H9 (cell line): ENCODE measurements at regions not wholly inside any gene's neighbourhood (a gene's known extent, or its start where the extent isn't known, plus 50 kb on each side); places are given as distances from the start of the nearest gene placed in this dataset.

Source experiments
- DNase-seq: peaks from one replicate; pipeline ENCODE4 v3.0.0-alpha.2; 2017
- H2AFZ ChIP-seq: one replicate; pipeline ENCODE4 v1.6.1; 2013; ENCODE audit warnings: mild to moderate bottlenecking, low read length, control low read depth, moderate library complexity
- H2AK5ac ChIP-seq: 2 replicates; pipeline ENCODE4 v1.6.1; 2013; ENCODE audit warnings: low read length, control low read depth, mixed read lengths; ENCODE audit not compliant: insufficient read length
- H2BK120ac ChIP-seq: one replicate; pipeline ENCODE4 v1.6.1; 2013; ENCODE audit warnings: low read depth, mild to moderate bottlenecking, low read length, control low read depth, inconsistent platforms; ENCODE audit not compliant: poor library complexity, severe bottlenecking
- H2BK12ac ChIP-seq: 2 replicates; pipeline ENCODE4 v1.6.1; 2013; ENCODE audit warnings: low read length, control low read depth, mixed read lengths, low read depth; ENCODE audit not compliant: insufficient read length
- H2BK15ac ChIP-seq: 2 replicates; pipeline ENCODE4 v1.6.1; 2013; ENCODE audit warnings: low read depth, low read length, control low read depth
- H2BK20ac ChIP-seq: one replicate; pipeline ENCODE4 v1.6.1; 2013; ENCODE audit warnings: low read depth, mild to moderate bottlenecking, low read length, control low read depth, inconsistent platforms; ENCODE audit not compliant: poor library complexity, severe bottlenecking
- H2BK5ac ChIP-seq: 2 replicates; pipeline ENCODE4 v1.6.1; 2013; ENCODE audit warnings: low read length, control low read depth, mixed read lengths; ENCODE audit not compliant: insufficient read length
- H3K14ac ChIP-seq: 2 replicates; pipeline ENCODE4 v1.6.1; 2013; ENCODE audit warnings: low read length, control low read depth; ENCODE audit not compliant: insufficient read depth
- H3K18ac ChIP-seq: 2 replicates; pipeline ENCODE4 v1.6.1; 2013; ENCODE audit warnings: low read depth, mild to moderate bottlenecking, mixed read lengths, low read length, control low read depth; ENCODE audit not compliant: insufficient read length
- H3K23ac ChIP-seq: 2 replicates; pipeline ENCODE4 v1.6.1; 2013; ENCODE audit warnings: low read length, control low read depth, mixed read lengths, low read depth; ENCODE audit not compliant: insufficient read length
- H3K23me2 ChIP-seq: 2 replicates; pipeline ENCODE4 v1.6.1; 2013; ENCODE audit warnings: low read depth, mild to moderate bottlenecking, mixed read lengths, low read length, control low read depth; ENCODE audit not compliant: insufficient read length, poor library complexity, severe bottlenecking
- H3K27ac ChIP-seq: 2 replicates; pipeline ENCODE4 v1.5.1; 2013; ENCODE audit warnings: low read length, control low read depth, mixed read lengths, low read depth; ENCODE audit not compliant: insufficient read length
- H3K27me3 ChIP-seq: 2 replicates; pipeline ENCODE4 v1.6.1; 2013; ENCODE audit warnings: low read length, control low read depth, inconsistent platforms; ENCODE audit not compliant: insufficient read depth
- H3K4ac ChIP-seq: 2 replicates; pipeline ENCODE4 v1.6.1; 2013; ENCODE audit warnings: low read depth, mild to moderate bottlenecking, control low read depth, inconsistent platforms, low read length, moderate library complexity
- H3K4me1 ChIP-seq: 2 replicates; pipeline ENCODE4 v1.6.1; 2013; ENCODE audit warnings: low read length, control low read depth, inconsistent platforms; ENCODE audit not compliant: insufficient read depth
- H3K4me2 ChIP-seq: 2 replicates; pipeline ENCODE4 v1.6.1; 2013; ENCODE audit warnings: low read length, control low read depth, mixed read lengths; ENCODE audit not compliant: insufficient read length, insufficient read depth
- H3K56ac ChIP-seq: 2 replicates; pipeline ENCODE4 v1.6.1; 2013; ENCODE audit warnings: low read depth, mild to moderate bottlenecking, mixed read lengths, low read length, control low read depth; ENCODE audit not compliant: insufficient read length
- H3K79me1 ChIP-seq: 2 replicates; pipeline ENCODE4 v1.6.1; 2013; ENCODE audit warnings: low read depth, mild to moderate bottlenecking, moderate library complexity, low read length, control low read depth, inconsistent platforms; ENCODE audit not compliant: insufficient read depth, poor library complexity, severe bottlenecking
- H3K79me2 ChIP-seq: 2 replicates; pipeline ENCODE4 v1.6.1; 2013; ENCODE audit warnings: low read length, control low read depth, inconsistent platforms; ENCODE audit not compliant: insufficient read depth
- H3K9ac ChIP-seq: 2 replicates; pipeline ENCODE4 v1.6.1; 2013; ENCODE audit warnings: low read length, control low read depth, mixed read lengths; ENCODE audit not compliant: insufficient read length; ENCODE audit errors: extremely low read depth
- H3K9me3 ChIP-seq: one replicate; pipeline ENCODE4 v1.6.1; 2013; ENCODE audit warnings: low read depth, low read length, inconsistent platforms; ENCODE audit not compliant: control insufficient read depth
- H3T11ph ChIP-seq: one replicate; pipeline ENCODE4 v1.6.1; 2013; ENCODE audit warnings: mild to moderate bottlenecking, low read length, control low read depth, inconsistent platforms
- H4K20me1 ChIP-seq: one replicate; pipeline ENCODE4 v1.6.1; 2013; ENCODE audit not compliant: control insufficient read depth, insufficient read length, insufficient read depth
- H4K5ac ChIP-seq: 2 replicates; pipeline ENCODE4 v1.6.1; 2013; ENCODE audit warnings: low read depth, mild to moderate bottlenecking, mixed read lengths, low read length, control low read depth; ENCODE audit not compliant: insufficient read length
- H4K8ac ChIP-seq: replicated peaks from 2 replicates; pipeline ENCODE4 v1.6.1; 2013; ENCODE audit warnings: low read length, control low read depth, mixed read lengths, low read depth; ENCODE audit not compliant: insufficient read length
- H4K91ac ChIP-seq: 2 replicates; pipeline ENCODE4 v1.6.1; 2013; ENCODE audit warnings: low read depth, mild to moderate bottlenecking, moderate library complexity, mixed read lengths, low read length, control low read depth; ENCODE audit not compliant: insufficient read length
- H3K27ac Mint-ChIP-seq, 3 experiments: 2 replicates in 2 of 3; 3 replicates in 1 of 3; pipeline ENCODE4 v1.8.0; 2020 to 2021; ENCODE audit warnings: mixed read lengths in 3 of 3, mild to moderate bottlenecking in 1 of 3, moderate library complexity in 1 of 3
- H3K27me3 Mint-ChIP-seq: 2 replicates; pipeline ENCODE4 v1.8.0; 2021; ENCODE audit warnings: low read depth, mild to moderate bottlenecking, moderate library complexity, mixed read lengths
- H3K36me3 Mint-ChIP-seq, 3 experiments: 2 replicates in 2 of 3; 3 replicates in 1 of 3; pipeline ENCODE4 v1.8.0; 2020 to 2021; ENCODE audit warnings: low read depth in 3 of 3, mixed read lengths in 3 of 3; ENCODE audit not compliant: insufficient read depth in 1 of 3
- H3K4me1 Mint-ChIP-seq, 2 experiments: 2 replicates each; pipeline ENCODE4 v1.8.0; 2020; ENCODE audit warnings: mixed read lengths in 2 of 2
- H3K4me3 Mint-ChIP-seq, 2 experiments: 2 replicates in 1 of 2; 3 replicates in 1 of 2; pipeline ENCODE4 v1.8.0; 2020 to 2021; ENCODE audit warnings: mild to moderate bottlenecking in 2 of 2, mixed read lengths in 2 of 2, moderate library complexity in 1 of 2
- H3K9me3 Mint-ChIP-seq, 2 experiments: 2 replicates in 1 of 2; 3 replicates in 1 of 2; pipeline ENCODE4 v1.8.0; 2020; ENCODE audit warnings: mild to moderate bottlenecking in 2 of 2, mixed read lengths in 2 of 2, moderate library complexity in 1 of 2
- CTCF ChIP-seq: fragments of 200-600 bp; sonication (generic); conservative IDR thresholded peaks from 3 replicates; pipeline ENCODE4 v1.8.0; 2021; ENCODE audit warnings: antibody characterized with exemption, mild to moderate bottlenecking
- WGBS: extraction: QIAGEN DNeasy Blood & Tissue Kit; methylation state at CpG from one replicate; pipeline ENCODE4 v1.1.7; 2013; ENCODE audit warnings: missing lambda C conversion rate, low lambda C conversion rate, mixed read lengths; ENCODE audit not compliant: insufficient read length; ENCODE audit errors: extremely low coverage; 5-methylcytosine and 5-hydroxymethylcytosine counted together

GRCh38 chr5:159439002-159439401, 108.7 kb upstream of the IL12B start:
- Histone ChIP-seq H3K4ac (no peak overlapping the region), H3K79me2 (no peaks in the 10 kb centered on the region), H3K14ac (no peak overlapping the region), H3K4me1 (no peaks in the 10 kb centered on the region), H4K8ac (no peak overlapping the region), H2BK12ac (no peak overlapping the region), H3T11ph (no peak overlapping the region), H3K9ac (no peak overlapping the region), H2BK120ac (no peak overlapping the region), H3K23ac (no peak overlapping the region), H4K91ac (no peak overlapping the region), H3K18ac (no peak overlapping the region), H3K56ac (no peak overlapping the region), H2BK15ac (no peak overlapping the region), H3K23me2 (no peaks in the 10 kb centered on the region), H3K27me3 (no peaks in the 10 kb centered on the region), H2BK5ac (no peak overlapping the region), H4K20me1 (no peaks in the 10 kb centered on the region), H3K9me3 (no peaks in the 10 kb centered on the region), H2BK20ac (no peak overlapping the region), H4K5ac (no peak overlapping the region), H3K4me2 (no peak overlapping the region), H3K27ac (no peak overlapping the region), H3K79me1 (no peaks in the 10 kb centered on the region), H2AFZ (no peak overlapping the region), H2AK5ac (no peak overlapping the region)
- Mint-ChIP-seq H3K27ac (no peak overlapping the region), H3K9me3 (no peaks in the 10 kb centered on the region), H3K36me3 (no peaks in the 10 kb centered on the region; a peak in 1 of 7 replicates), H3K4me3 (no peak overlapping the region), H3K27me3 (peaks cover 4% of the 10 kb centered on the region), H3K4me1 (peaks cover 12 to 21% of the 10 kb centered on the region in 2 experiments)
- DNase-seq, result no peak
- WGBS, result no CpG with 5 or more reads among the region's 2 CpGs
- TF ChIP-seq CTCF, result no peak
